Astrocyte of the cerebellum (primary cell): ENCODE measurements at regions not wholly inside any gene's neighbourhood (a gene's known extent, or its start where the extent isn't known, plus 50 kb on each side); places are given as distances from the start of the nearest gene placed in this dataset.

ENCODE experiments used
- DNase-seq: peaks from one replicate; pipeline ENCODE4 v3.0.0-alpha.2; 2011; ENCODE audit warnings: low read depth
- H3K4me3 ChIP-seq: 2 replicates; pipeline ENCODE4 v1.5.1; 2011; ENCODE audit warnings: mild to moderate bottlenecking, low read depth, low read length, moderate library complexity
- in situ Hi-C: cut with HindIII; loops from 2 replicates; pipeline ENCODE4 v1.10.0; 2017; ENCODE audit warnings: low sequenced_read_pairs
- TF ChIP-seq, protein P1 (sequence below): IDR thresholded peaks from 2 replicates; pipeline ENCODE4 v1.5.1; 2012; ENCODE audit warnings: low read length, low read depth, moderate library complexity, mild to moderate bottlenecking; ENCODE audit errors: missing control alignments

- TF ChIP-seq, protein P1, sequence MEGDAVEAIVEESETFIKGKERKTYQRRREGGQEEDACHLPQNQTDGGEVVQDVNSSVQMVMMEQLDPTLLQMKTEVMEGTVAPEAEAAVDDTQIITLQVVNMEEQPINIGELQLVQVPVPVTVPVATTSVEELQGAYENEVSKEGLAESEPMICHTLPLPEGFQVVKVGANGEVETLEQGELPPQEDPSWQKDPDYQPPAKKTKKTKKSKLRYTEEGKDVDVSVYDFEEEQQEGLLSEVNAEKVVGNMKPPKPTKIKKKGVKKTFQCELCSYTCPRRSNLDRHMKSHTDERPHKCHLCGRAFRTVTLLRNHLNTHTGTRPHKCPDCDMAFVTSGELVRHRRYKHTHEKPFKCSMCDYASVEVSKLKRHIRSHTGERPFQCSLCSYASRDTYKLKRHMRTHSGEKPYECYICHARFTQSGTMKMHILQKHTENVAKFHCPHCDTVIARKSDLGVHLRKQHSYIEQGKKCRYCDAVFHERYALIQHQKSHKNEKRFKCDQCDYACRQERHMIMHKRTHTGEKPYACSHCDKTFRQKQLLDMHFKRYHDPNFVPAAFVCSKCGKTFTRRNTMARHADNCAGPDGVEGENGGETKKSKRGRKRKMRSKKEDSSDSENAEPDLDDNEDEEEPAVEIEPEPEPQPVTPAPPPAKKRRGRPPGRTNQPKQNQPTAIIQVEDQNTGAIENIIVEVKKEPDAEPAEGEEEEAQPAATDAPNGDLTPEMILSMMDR, result no peak
- no peak overlapping the region for H3K4me3 ChIP-seq
- in situ Hi-C loops, result no loop called here
- DNase-seq, result no peak
These were observed 546.6 kb upstream of the CHAC2 start for GRCh38 chr2:53220969-53221368.

GRCh38 chr2:53217250-53217649 lies 550.4 kb upstream of the CHAC2 start:
- in situ Hi-C loops, result no loop called here

DNA sequence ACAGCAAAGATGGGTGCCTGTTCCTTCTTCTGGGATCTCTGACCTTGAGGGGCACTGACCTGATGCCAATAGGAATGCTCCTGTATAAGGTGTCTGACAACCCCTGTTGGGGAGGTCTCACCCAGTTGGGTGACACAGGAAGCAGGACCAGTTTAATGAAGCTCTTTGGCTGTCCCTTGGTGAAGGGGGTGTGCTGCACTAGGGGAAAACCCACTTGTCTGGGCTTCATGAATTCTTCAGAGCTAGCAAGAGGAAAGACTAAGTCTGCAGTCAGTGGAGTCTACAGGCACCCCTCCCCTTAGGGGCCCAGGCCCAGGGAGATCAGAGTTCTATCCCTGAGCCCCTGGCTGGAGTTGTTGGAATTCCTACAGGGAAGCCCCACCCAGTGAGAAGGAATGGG lies 550.8 kb upstream of the CHAC2 start:
- DNase-seq, result no peak
- H3K4me3 ChIP-seq, result no peak overlapping the region
- TF ChIP-seq, protein P1, result no peak
- in situ Hi-C loops, result no loop called here

More at GRCh38 chr2:53217250-53217649, 550.4 kb upstream of the CHAC2 start:
- H3K4me3 ChIP-seq, result no peak overlapping the region
- TF ChIP-seq, protein P1, result no peak
- no peak for DNase-seq

GRCh38 chr2:53212576-53212975 lies 555.0 kb upstream of the CHAC2 start:
- no peak for DNase-seq
- TF ChIP-seq, protein P1, result no peak
- in situ Hi-C loops, result no loop called here
- H3K4me3 ChIP-seq, result no peak overlapping the region

GRCh38 chr2:53211201-53211774 lies 556.3 kb upstream of the CHAC2 start:
- no peak overlapping the region for H3K4me3 ChIP-seq
- DNase-seq, result no peak
- TF ChIP-seq, protein P1, result no peak
- in situ Hi-C loops, result no loop called here

DNA sequence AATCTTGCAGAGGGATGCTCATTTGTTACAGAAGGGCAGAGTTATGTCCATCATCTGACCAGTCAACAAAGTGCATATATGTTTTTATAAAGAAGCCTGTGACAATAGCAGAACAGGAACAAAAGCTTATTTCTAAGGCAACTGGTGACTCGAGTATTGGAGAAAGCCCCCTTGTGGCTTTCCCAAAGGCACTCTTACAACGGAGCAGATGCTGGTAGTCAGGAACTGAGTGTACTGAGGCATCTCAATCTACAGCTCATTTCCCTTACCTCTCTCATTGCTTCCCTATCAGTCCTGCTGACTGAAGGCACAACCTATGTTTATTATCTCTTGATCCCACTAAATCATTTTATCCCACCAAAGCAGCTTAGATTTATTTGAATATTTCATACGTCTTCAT lies 557.1 kb upstream of the CHAC2 start:
- H3K4me3 ChIP-seq, result no peak overlapping the region
- TF ChIP-seq, protein P1, result peak; percentile 35
- no peak for DNase-seq
- in situ Hi-C loops, result no loop called here
